ENCODE measurements at regions not wholly inside any gene's neighbourhood (a gene's known extent, or its start where the extent isn't known, plus 50 kb on each side); places are given as distances from the start of the nearest gene placed in this dataset.

- TF ChIP-seq POLR2A (IDR thresholded peaks at IDR 0.05) (no peak), POLR2AphosphoS5 (IDR thresholded peaks at IDR 0.05) (no peak), CTCF (IDR thresholded peaks at IDR 0.05 in 8 of 11, conservative IDR thresholded peaks at IDR 0.05 in 3 of 11) (no peak)
Measured at GRCh38 chr2:180523621-180524340, 456.6 kb upstream of the UBE2E3 start.

All from spleen (tissue), 7 donors.